ENCODE measurements at regions not wholly inside any gene's neighbourhood (a gene's known extent, or its start where the extent isn't known, plus 50 kb on each side); places are given as distances from the start of the nearest gene placed in this dataset.
"Not testable (repeated sequence)": the region's sequence is repeated elsewhere in the genome, so short reads cannot be mapped to it uniquely, and the experiment has no call there.

DNA sequence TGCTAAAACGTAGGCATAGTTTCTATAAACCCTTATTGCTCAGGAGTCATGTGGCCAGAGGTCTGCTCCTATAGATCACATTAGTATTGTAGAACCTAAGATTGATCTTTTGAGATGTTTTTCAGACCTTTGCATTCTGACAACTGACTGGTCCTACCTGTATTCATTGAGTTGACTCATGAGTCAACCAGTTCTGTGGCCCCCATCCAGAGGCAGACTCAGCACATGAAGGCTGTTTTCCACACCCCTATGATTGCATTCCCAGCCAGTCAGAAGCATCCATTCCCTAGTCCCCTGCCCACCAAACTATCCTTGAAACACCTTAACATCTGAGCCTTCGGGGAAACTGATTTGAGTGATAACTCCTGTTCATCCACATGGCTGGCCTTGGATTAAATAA, 451.7 kb downstream of the SIPA1L2 start:
- Mint-ChIP-seq H3K27ac (no peak overlapping the region), H3K9me3 (no peaks in the 10 kb centered on the region), H3K4me1 (no peaks in the 10 kb centered on the region), H3K36me3 (no peaks in the 10 kb centered on the region), H3K4me3 (no peak overlapping the region), H3K27me3 (no peaks in the 10 kb centered on the region)

DNA sequence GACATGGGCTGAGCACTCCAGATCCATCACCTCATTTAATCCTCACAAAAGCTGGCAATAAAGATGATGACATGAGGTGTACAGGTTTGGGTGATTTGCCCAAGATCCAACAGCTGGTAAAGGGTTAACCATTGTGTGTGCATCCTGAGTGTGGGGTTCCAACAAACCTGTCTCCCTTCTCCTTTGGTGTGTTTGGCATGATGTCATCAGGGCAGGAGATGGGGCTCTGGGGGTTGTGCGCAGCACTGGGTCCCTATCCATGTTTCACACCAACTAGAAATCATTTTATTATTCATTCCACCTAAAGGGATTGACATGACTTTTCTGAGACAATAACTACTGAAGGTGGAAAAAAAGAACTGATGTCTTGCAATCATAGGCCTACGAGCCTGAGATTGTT, 452.5 kb downstream of the SIPA1L2 start:
- H3K4me3 Mint-ChIP-seq, result no peak overlapping the region
- no peaks in the 10 kb centered on the region for H3K27me3 Mint-ChIP-seq
- H3K9me3 Mint-ChIP-seq, result no peaks in the 10 kb centered on the region
- no peaks in the 10 kb centered on the region for H3K4me1 Mint-ChIP-seq
- H3K27ac Mint-ChIP-seq, result no peak overlapping the region
- no peaks in the 10 kb centered on the region for H3K36me3 Mint-ChIP-seq

DNA sequence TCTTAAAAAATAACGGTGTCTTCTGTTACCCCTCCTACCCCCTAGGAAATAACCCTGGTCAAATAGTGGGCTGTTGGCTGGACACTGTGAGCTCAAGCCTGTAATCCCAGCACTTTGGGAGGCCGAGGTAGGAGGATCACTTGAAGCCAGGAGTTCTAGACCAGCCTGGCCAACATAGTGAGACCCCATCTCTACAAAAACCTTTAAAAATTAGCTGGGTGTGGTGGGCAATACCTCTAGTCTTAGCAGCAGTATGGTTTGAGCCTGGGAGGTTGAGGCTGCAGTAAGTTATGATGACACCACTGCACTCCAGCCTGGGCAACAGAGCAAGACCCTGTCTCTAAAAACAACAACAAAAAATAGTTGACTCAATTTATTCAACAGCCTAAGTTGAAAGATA, 453.7 kb downstream of the SIPA1L2 start:
- Mint-ChIP-seq H3K27me3 (no peaks in the 10 kb centered on the region), H3K36me3 (no peaks in the 10 kb centered on the region), H3K4me1 (no peaks in the 10 kb centered on the region), H3K9me3 (no peaks in the 10 kb centered on the region), H3K27ac (no peak overlapping the region), H3K4me3 (no peak overlapping the region)

DNA sequence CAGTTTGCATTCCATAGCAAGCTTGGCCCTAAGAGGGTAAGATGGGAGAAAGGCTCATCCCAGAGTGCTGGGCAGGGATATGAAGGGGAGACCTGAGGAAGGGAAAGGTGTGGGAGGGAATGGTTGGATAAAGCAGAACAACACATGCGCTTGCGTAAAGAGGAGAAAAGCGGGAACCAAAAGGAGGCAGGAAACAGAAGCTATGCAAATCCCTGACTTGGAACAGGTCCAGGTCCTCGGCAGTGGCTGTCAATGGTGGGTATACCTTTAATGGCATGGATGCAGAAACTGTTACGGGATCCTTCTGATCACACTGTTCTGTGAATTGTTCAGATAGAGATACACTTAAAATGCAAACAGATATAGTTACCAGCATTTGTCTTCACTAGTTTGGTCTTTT, 455.6 kb downstream of the SIPA1L2 start:
- H3K4me1 Mint-ChIP-seq, result no peaks in the 10 kb centered on the region
- H3K4me3 Mint-ChIP-seq, result no peak overlapping the region
- H3K27me3 Mint-ChIP-seq, result peaks cover 2% of the 10 kb centered on the region
- H3K9me3 Mint-ChIP-seq, result no peaks in the 10 kb centered on the region
- H3K36me3 Mint-ChIP-seq, result no peaks in the 10 kb centered on the region
- no peak overlapping the region for H3K27ac Mint-ChIP-seq

DNA sequence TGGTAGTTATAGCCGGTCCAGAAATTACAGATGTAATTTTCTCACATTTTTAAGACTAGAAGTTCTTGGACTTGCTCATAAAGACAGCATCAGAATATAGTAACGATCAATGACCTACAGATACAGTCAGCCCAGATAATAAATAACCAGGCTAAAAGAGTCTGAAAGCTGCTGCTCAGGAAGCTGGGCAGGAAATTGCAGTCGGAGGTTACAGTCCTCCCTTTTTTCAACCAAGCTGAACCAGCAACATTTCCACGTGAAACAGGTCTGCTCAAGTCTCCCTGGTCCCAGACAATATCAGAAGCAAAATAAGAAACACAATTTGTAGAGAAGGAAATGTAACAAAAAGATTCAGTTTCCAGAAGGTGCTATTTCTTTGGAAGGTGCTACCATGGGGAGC, 457.4 kb downstream of the SIPA1L2 start:
- H3K27ac Mint-ChIP-seq, result no peak overlapping the region
- H3K4me1 Mint-ChIP-seq, result no peaks in the 10 kb centered on the region
- H3K4me3 Mint-ChIP-seq, result no peak overlapping the region

DNA sequence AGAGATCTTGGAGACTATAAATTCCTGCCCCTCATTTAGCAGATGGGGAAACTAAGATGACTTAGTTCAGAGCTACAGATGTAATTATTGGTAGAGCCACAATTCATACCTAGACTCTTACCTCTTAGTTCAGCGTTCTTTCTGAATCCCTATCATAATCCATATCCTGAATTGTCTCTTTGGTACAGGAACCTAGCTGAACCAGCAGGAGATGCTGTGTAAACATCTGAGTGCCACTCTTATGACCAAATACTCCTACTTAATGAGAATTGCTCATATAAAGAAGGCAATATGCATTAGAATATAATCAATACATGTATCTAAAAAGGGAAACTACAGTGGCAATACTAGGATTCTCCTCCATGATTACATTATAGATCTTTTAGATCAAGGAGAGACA, 459.0 kb downstream of the SIPA1L2 start:
- Mint-ChIP-seq H3K27me3 (peaks cover 2% of the 10 kb centered on the region), H3K36me3 (no peaks in the 10 kb centered on the region), H3K27ac (no peak overlapping the region), H3K4me3 (no peak overlapping the region), H3K9me3 (no peaks in the 10 kb centered on the region), H3K4me1 (no peaks in the 10 kb centered on the region)

More for the DNA sequence above, 457.4 kb downstream of the SIPA1L2 start:
- no peaks in the 10 kb centered on the region for H3K9me3 Mint-ChIP-seq
- H3K36me3 Mint-ChIP-seq, result no peaks in the 10 kb centered on the region
- peaks cover 2% of the 10 kb centered on the region for H3K27me3 Mint-ChIP-seq

DNA sequence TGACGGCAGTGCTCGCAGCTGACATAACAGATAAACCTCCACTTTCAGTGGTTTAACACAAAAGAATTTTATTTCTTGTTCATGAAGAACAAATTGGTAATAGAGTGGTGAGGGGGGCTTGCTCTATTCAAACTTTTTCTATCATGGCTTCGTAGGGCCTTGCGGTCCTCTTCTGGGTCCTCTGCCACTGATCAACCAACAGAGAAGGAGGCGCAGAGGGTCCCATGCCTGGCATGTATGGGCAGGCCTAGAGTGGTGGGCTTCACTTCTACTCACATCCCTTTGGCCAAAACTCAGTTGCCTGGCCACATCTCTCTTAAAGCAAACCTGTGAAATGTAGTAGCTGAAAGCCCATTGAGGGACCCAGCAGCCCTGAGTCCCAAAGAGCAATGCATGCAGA, 460.5 kb downstream of the SIPA1L2 start:
- H3K27ac Mint-ChIP-seq, result no peak overlapping the region
- H3K4me1 Mint-ChIP-seq, result no peaks in the 10 kb centered on the region
- H3K4me3 Mint-ChIP-seq, result no peak overlapping the region
- H3K36me3 Mint-ChIP-seq, result no peaks in the 10 kb centered on the region
- H3K9me3 Mint-ChIP-seq, result no peaks in the 10 kb centered on the region
- peaks cover 2% of the 10 kb centered on the region for H3K27me3 Mint-ChIP-seq

DNA sequence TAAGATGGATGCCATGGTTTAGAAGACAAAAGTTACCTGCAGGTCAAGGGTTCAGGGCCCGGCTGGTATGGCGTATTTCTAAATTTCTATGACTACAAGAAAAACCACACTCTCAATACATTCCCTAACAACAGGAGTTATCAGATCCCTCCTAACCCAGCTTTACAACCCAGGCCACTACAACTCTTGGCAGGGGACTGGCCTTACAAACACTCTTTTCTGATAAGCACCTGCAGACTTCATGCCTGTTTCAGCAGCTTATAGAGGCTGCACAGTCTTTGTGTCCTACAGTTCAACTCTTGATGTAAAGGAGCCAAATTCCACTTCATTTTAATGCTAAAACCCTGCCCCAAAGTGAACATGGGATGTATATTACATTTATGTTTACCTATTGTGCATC, 461.4 kb downstream of the SIPA1L2 start:
- Mint-ChIP-seq H3K36me3 (no peaks in the 10 kb centered on the region), H3K9me3 (no peaks in the 10 kb centered on the region), H3K4me3 (no peak overlapping the region), H3K27me3 (peaks cover 2% of the 10 kb centered on the region), H3K27ac (no peak overlapping the region), H3K4me1 (no peaks in the 10 kb centered on the region)

DNA sequence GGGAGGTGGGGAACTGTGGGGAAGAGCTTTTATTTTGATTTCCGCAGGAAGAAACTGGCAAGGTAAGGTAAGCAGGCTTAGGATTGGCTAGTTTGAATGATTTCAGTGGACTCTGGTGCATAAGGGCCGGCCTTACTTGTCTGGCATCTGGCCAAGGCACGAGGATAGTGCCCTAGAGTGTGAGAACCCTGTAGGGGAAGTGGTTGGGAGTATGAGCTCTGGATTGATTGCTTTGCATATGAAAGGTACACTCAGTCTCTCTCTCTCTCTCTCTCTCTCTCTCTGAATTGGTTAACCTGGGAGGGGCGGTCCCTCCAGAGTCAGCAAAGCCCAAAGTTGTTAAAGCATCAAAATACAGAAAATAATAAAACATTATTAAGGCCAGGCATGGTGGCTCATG, 463.0 kb downstream of the SIPA1L2 start:
- H3K36me3 Mint-ChIP-seq, result no peaks in the 10 kb centered on the region

DNA sequence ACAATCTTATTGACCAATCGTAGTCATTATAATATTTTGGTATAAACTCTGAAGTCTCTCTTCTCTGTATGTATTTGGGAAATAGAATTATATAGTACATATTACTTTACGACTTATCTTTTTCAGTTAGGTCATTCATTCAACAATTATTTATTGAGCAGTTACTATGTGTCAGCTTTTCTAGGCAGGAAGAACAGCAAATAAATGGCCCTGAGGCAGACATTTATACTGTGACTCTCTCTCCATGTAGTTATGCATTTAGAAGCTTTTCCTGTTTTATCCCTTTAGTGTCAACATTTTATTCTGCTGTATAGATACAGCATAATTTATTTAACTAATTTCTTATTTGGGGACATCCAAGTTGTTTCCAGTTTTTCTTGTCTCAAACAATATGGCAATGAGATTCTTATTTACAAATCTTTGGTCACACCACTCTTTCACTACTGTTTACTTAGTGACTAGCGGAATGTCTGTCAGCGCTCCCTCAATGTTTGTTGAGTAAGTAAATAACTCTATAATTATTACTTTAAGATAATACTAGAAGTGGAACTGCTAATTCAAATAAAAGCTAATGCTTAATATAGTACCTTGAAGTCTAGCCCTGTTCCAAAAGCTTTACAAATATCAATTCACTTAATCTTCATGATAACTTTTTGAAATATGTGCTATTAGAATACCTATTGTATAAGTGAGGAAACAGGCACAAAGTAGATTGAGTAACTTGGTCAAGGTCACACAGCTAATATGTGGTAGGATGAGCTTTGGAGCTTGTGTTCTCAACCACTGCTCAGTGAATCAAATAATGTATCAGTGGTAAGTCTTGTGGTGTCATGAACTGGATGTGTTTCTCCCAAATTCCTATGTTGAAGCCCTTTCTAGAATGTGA, 465.6 kb downstream of the SIPA1L2 start:
- Mint-ChIP-seq H3K27ac (no peak overlapping the region), H3K4me1 (no peaks in the 10 kb centered on the region), H3K27me3 (no peaks in the 10 kb centered on the region), H3K36me3 (no peaks in the 10 kb centered on the region), H3K4me3 (no peak overlapping the region), H3K9me3 (no peaks in the 10 kb centered on the region)

More for the DNA sequence above, 463.0 kb downstream of the SIPA1L2 start:
- no peaks in the 10 kb centered on the region for H3K4me1 Mint-ChIP-seq
- no peak overlapping the region for H3K27ac Mint-ChIP-seq
- H3K9me3 Mint-ChIP-seq, result no peaks in the 10 kb centered on the region
- no peak overlapping the region for H3K4me3 Mint-ChIP-seq
- peaks cover 2% of the 10 kb centered on the region for H3K27me3 Mint-ChIP-seq

DNA sequence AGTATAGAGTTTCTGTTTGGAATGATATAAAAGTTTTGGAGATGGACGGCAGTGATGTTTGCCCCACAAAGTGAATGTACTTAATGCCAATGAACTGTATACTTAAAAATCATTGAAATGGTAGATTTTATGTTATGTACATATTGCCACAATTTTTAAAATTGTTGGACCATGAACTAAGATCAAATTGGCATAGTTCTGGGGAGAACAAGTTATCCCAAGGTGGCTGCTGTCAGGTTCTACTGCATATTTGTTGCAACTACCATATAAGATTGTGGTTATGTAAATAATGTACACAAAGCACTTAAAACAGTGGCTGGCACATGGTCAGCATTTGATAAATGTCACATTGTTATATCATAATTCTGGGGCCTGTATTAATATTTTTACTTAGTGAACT, 466.4 kb downstream of the SIPA1L2 start:
- Mint-ChIP-seq H3K27ac (no peak overlapping the region), H3K36me3 (no peaks in the 10 kb centered on the region), H3K4me1 (no peaks in the 10 kb centered on the region), H3K9me3 (no peaks in the 10 kb centered on the region), H3K4me3 (no peak overlapping the region), H3K27me3 (no peaks in the 10 kb centered on the region)

DNA sequence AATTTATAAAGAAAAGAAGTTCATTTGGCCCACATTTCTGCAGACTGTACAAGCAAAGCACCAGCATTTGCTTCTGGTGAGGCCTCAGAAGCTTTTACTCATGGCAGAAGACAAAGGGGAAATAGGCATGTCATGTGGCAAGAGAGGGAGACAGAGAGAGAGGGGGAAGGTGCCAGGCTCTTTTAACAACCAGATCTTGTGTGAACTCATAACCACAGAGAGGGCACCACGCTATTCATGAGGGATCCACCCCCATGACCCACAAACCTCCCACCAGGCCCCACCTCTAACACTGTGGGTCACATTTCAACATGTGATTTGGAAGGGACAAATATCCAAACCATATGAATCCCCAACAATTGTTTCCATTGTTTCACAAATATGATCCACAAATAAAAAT, 467.9 kb downstream of the SIPA1L2 start:
- no peak overlapping the region for H3K4me3 Mint-ChIP-seq
- no peaks in the 10 kb centered on the region for H3K9me3 Mint-ChIP-seq
- no peaks in the 10 kb centered on the region for H3K36me3 Mint-ChIP-seq
- no peaks in the 10 kb centered on the region for H3K4me1 Mint-ChIP-seq
- no peaks in the 10 kb centered on the region for H3K27me3 Mint-ChIP-seq
- H3K27ac Mint-ChIP-seq, result no peak overlapping the region

DNA sequence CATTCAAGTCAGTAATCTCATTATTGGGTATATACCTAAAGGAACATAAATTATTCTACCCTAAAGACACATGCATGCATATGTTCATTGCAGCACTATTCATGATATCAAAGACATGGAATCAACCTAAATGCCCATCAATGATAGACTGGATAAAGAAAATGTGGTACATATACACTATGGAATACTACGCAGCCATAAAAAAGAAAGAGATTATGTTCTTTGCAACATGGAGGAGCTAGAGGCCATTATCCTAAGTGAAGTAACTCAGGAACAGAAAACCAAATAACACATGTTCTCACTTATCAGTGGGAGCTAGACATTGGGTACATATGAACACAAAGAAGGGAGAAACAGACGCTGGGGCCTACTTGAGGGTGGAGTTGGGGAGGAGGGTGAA, 471.4 kb downstream of the SIPA1L2 start:
- not testable (repeated sequence) for H3K4me3 Mint-ChIP-seq, H3K27me3 Mint-ChIP-seq, H3K4me1 Mint-ChIP-seq, H3K9me3 Mint-ChIP-seq, H3K36me3 Mint-ChIP-seq, H3K27ac Mint-ChIP-seq

DNA sequence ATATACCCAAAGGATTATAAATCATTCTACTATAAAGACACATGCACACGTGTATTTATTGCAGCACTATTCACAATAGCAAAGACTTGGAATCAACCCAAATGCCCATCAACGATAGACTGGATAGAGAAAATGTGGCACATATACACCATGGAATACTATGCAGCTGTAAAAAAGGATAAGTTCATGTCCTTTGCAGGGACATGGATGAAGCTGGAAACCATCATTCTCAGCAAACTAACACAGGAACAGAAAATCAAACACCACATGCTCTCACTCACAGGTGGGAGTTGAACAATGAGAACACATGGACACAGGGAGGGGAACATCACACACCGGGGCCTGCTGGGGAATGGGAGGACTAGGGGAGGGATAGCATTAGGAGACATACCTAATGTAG, 473.9 kb downstream of the SIPA1L2 start:
- not testable (repeated sequence) for H3K4me3 Mint-ChIP-seq

DNA sequence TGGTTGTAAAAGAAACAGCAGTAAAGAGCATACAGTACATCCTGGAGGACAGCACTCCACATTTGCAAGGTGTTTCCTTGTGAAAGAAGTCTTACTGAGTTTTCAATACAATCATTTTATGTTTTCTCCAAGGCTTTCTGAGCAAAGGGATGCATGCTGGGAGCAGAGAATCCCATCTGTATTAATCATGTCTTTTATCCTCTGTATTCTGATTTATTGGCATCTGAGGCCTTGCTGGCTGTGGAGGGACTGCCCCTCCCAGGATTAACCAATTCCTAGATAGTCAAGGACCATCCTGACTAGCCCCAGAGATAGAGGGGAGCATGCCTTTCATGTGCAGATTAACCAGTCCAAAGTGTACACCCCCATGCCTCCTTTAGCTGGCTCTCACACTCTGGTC, 476.3 kb downstream of the SIPA1L2 start:
- Mint-ChIP-seq H3K27ac (no peak overlapping the region), H3K9me3 (no peaks in the 10 kb centered on the region), H3K36me3 (no peaks in the 10 kb centered on the region), H3K4me3 (no peak overlapping the region), H3K27me3 (no peaks in the 10 kb centered on the region), H3K4me1 (no peaks in the 10 kb centered on the region)

More for the DNA sequence above, 473.9 kb downstream of the SIPA1L2 start:
- H3K4me1 Mint-ChIP-seq, H3K36me3 Mint-ChIP-seq, H3K9me3 Mint-ChIP-seq, H3K27me3 Mint-ChIP-seq, H3K27ac Mint-ChIP-seq: not testable (repeated sequence)

DNA sequence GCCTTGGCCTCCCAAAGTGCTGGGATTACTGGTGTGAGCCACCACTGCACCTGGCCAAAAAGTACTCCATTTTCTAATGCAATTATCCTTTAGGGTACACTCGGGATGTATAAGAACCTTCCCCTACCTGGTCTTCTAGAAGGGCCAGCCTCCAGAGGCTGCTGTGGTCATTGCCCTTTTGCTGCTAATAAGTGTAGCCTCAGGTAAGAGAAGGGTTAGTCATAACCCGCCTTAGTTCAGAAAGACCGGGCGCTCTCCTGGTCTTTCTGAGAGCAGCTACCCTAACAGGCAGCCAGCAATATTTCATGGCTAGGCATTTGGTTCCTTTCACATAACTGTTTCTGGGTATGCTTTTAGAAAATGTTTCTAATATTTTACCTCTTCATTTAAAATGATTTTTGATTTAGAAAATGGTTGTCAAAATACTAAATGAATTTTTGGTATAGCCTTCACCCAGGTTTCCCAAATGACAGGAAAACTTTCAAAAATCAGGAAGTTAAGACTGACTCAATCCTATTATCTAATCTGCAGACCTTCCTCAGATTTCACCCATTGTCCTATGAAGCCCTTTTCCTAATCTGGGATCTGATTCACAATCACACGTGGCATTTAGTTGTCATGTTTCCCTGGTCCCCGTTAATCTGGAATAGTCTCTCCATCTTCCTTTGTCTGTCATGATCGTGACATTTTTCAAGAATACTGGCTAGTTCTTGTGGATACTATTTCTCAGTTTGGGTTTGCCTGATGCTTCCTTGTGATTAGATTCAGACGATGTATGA, 479.0 kb downstream of the SIPA1L2 start:
- H3K4me1 Mint-ChIP-seq, result no peaks in the 10 kb centered on the region
- no peak overlapping the region for H3K4me3 Mint-ChIP-seq
- no peak overlapping the region for H3K27ac Mint-ChIP-seq
- H3K9me3 Mint-ChIP-seq, result no peaks in the 10 kb centered on the region
- H3K36me3 Mint-ChIP-seq, result no peaks in the 10 kb centered on the region
- peaks cover 3% of the 10 kb centered on the region for H3K27me3 Mint-ChIP-seq

Measured in activated naive CD4-positive, alpha-beta T cell treated with anti-CD3 and anti-CD28 coated beads, Interleukin-2, amount 50 U/mL, for 24 hours (primary cell).